HG03432 (cell line): ENCODE measurements at regions not wholly inside any gene's neighbourhood (a gene's known extent, or its start where the extent isn't known, plus 50 kb on each side); places are given as distances from the start of the nearest gene placed in this dataset.
"Not testable (repeated sequence)": the region's sequence is repeated elsewhere in the genome, so short reads cannot be mapped to it uniquely, and the experiment has no call there.

Source experiments
- ATAC-seq: cut with Tn5 transposase; IDR thresholded peaks from one replicate; pipeline ENCODE4 v1.9.1; 2021; ENCODE audit warnings: mild to moderate bottlenecking, moderate library complexity; ENCODE audit not compliant: unreplicated experiment

GRCh38 chr13:42396901-42397655, 125.1 kb downstream of the AKAP11 start:
- no peak for ATAC-seq

GRCh38 chr13:42398533-42398932, 126.6 kb downstream of the AKAP11 start:
- ATAC-seq, result no peak

- ATAC-seq, result no peak
These were observed 128.4 kb downstream of the AKAP11 start for GRCh38 chr13:42400188-42400833.

GRCh38 chr13:42401376-42401775, 129.4 kb downstream of the AKAP11 start:
- ATAC-seq, result no peak

GRCh38 chr13:42405665-42406390, 133.9 kb downstream of the AKAP11 start:
- ATAC-seq, result peak; percentile 80

GRCh38 chr13:42409075-42409474, 137.1 kb downstream of the AKAP11 start:
- no peak for ATAC-seq

GRCh38 chr13:42409551-42409950, 137.6 kb downstream of the AKAP11 start:
- ATAC-seq, result no peak

- ATAC-seq, result peak; percentile 80
These were observed 141.0 kb downstream of the AKAP11 start for GRCh38 chr13:42412812-42413483.

GRCh38 chr13:42413484-42413815, 141.5 kb downstream of the AKAP11 start:
- ATAC-seq, result peak; percentile 5

GRCh38 chr13:42417626-42418025, 145.7 kb downstream of the AKAP11 start:
- no peak for ATAC-seq

GRCh38 chr13:42418184-42418583, 146.2 kb downstream of the AKAP11 start:
- ATAC-seq, result no peak

GRCh38 chr13:42420304-42420703, 148.4 kb downstream of the AKAP11 start:
- ATAC-seq, result peak; percentile 90

- no peak for ATAC-seq
These were observed 150.7 kb downstream of the AKAP11 start for GRCh38 chr13:42422681-42423080.

- no peak for ATAC-seq
These were observed 149.8 kb upstream of the TNFSF11 start for GRCh38 chr13:42424182-42424581.

- ATAC-seq, result no peak
These were observed 128.6 kb upstream of the TNFSF11 start for GRCh38 chr13:42445354-42445753.

GRCh38 chr13:42446597-42446996, 127.4 kb upstream of the TNFSF11 start:
- ATAC-seq, result not testable (repeated sequence)

GRCh38 chr13:42453091-42453645, 120.8 kb upstream of the TNFSF11 start:
- ATAC-seq, result no peak

GRCh38 chr13:42454749-42455148, 119.2 kb upstream of the TNFSF11 start:
- ATAC-seq, result no peak

GRCh38 chr13:42458193-42458592, 115.8 kb upstream of the TNFSF11 start:
- ATAC-seq, result no peak

- ATAC-seq, result no peak
These were observed 107.8 kb upstream of the TNFSF11 start for GRCh38 chr13:42466123-42466522.

- ATAC-seq, result no peak
These were observed 107.3 kb upstream of the TNFSF11 start for GRCh38 chr13:42466609-42467008.
